NCI-H2107 treated with DMSO at 0.1 percent for 48 hours (cell line): ENCODE measurements at regions not wholly inside any gene's neighbourhood (a gene's known extent, or its start where the extent isn't known, plus 50 kb on each side); places are given as distances from the start of the nearest gene placed in this dataset.

ENCODE experiments used
- DNase-seq: peaks from one replicate; lab custom pipeline; 2025; ENCODE audit not compliant: unreplicated experiment; lab: John Stamatoyannopoulos, UW

- DNase-seq = no peak
Measured at GRCh38 chr1:81032374-81032773, 768.4 kb upstream of the ADGRL2 start.

GRCh38 chr1:81030441-81030840 is 770.3 kb upstream of the ADGRL2 start:
- no peak for DNase-seq

GRCh38 chr1:81029266-81029665 is 771.5 kb upstream of the ADGRL2 start:
- no peak for DNase-seq

GRCh38 chr1:81023187-81023724 is 777.5 kb upstream of the ADGRL2 start:
- no peak for DNase-seq

GRCh38 chr1:81021134-81021533 is 779.6 kb upstream of the ADGRL2 start:
- no peak for DNase-seq

GRCh38 chr1:81020506-81020905 is 780.2 kb upstream of the ADGRL2 start:
- DNase-seq = no peak

GRCh38 chr1:81010126-81010525 is 790.6 kb upstream of the ADGRL2 start:
- no peak for DNase-seq

GRCh38 chr1:81008293-81008692 is 792.4 kb upstream of the ADGRL2 start:
- no peak for DNase-seq

GRCh38 chr1:81007024-81007423 is 793.7 kb upstream of the ADGRL2 start:
- no peak for DNase-seq

GRCh38 chr1:81006502-81006901 is 794.2 kb upstream of the ADGRL2 start:
- DNase-seq = no peak

GRCh38 chr1:81004011-81004410 is 796.7 kb upstream of the ADGRL2 start:
- DNase-seq = no peak

- no peak for DNase-seq
Measured at GRCh38 chr1:80994934-80995333, 805.8 kb upstream of the ADGRL2 start.

- DNase-seq = no peak
Measured at GRCh38 chr1:80994038-80994437, 806.7 kb upstream of the ADGRL2 start.

GRCh38 chr1:80993154-80993980 is 807.4 kb upstream of the ADGRL2 start:
- DNase-seq = no peak

- no peak for DNase-seq
Measured at GRCh38 chr1:80989455-80989854, 811.3 kb upstream of the ADGRL2 start.

- DNase-seq = peak; percentile 15
Measured at GRCh38 chr1:80988926-80989325, 811.8 kb upstream of the ADGRL2 start.

GRCh38 chr1:80987824-80988223 is 812.9 kb upstream of the ADGRL2 start:
- DNase-seq = no peak

- DNase-seq = no peak
Measured at GRCh38 chr1:80987106-80987505, 813.6 kb upstream of the ADGRL2 start.

GRCh38 chr1:80982831-80983230 is 817.9 kb upstream of the ADGRL2 start:
- DNase-seq = no peak

GRCh38 chr1:80973101-80973500 is 827.6 kb upstream of the ADGRL2 start:
- DNase-seq = no peak

GRCh38 chr1:80966266-80966665 is 834.5 kb upstream of the ADGRL2 start:
- DNase-seq = no peak

- DNase-seq = no peak
Measured at GRCh38 chr1:80962564-80962963, 838.2 kb upstream of the ADGRL2 start.
